Colonic mucosa (tissue), 4 donors: ENCODE measurements at regions not wholly inside any gene's neighbourhood (a gene's known extent, or its start where the extent isn't known, plus 50 kb on each side); places are given as distances from the start of the nearest gene placed in this dataset.

Source experiments
- DNase-seq: peaks from one replicate; pipeline ENCODE4 v3.0.0-alpha.2; 2020
- H3K27ac ChIP-seq: fragments of 200-600 bp; one replicate; pipeline ENCODE4 v1.8.0; 2021
- H3K27me3 ChIP-seq: fragments of 200-600 bp; one replicate; pipeline ENCODE4 v1.8.0; 2021
- H3K36me3 ChIP-seq: fragments of 200-600 bp; one replicate; pipeline ENCODE4 v1.8.0; 2021
- H3K4me1 ChIP-seq: fragments of 200-600 bp; one replicate; pipeline ENCODE4 v1.8.0; 2021; ENCODE audit warnings: mild to moderate bottlenecking
- H3K4me3 ChIP-seq: fragments of 200-600 bp; one replicate; pipeline ENCODE4 v1.8.0; 2021
- H3K9ac ChIP-seq, 2 donors: one replicate each; pipeline ENCODE4 v1.7.0; 2013; ENCODE audit warnings: control low read depth in 2 of 2, low read depth in 2 of 2, low read length in 2 of 2
- H3K9me3 ChIP-seq: fragments of 200-600 bp; one replicate; pipeline ENCODE4 v1.8.0; 2021
- intact Hi-C: fragments of 100-400 bp; cut with DNase I; formaldehyde crosslinking; loops from one replicate; pipeline ENCODE4 v1.14.1; 2022
- TF ChIP-seq, protein P1 (sequence below): fragments of 200-600 bp; IDR thresholded peaks from one replicate; pipeline ENCODE4 v1.8.0; 2022; ENCODE audit warnings: antibody characterized with exemption, mild to moderate bottlenecking
- donor health status: healthy.
- donor health status: DM: no; HTN: no; CAD: no.
- donor health status: DM: no; HTN: no; CAD: no.

DNA sequence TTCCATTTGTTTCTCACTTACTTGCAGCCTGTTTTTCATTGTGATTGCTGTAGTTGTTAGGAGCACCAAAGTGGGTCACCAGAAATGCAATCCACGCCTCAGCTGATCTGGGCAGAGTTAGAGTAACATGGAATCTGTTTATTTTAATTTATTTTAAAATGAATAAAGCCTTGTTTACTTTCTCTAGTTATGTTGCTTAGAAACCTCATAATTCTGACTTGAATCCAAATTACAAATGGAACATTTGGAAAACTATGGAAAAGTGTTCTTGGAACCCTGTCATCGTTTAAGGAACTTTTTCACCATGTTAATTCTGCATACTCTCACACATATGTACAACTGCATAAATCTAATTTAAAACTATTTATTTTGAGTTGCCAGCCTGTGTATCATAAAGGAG, 92.2 kb upstream of the DAAM1 start:
- Histone ChIP-seq H3K4me3 (no peak overlapping the region), H3K9ac (no peak overlapping the region), H3K27ac (no peak overlapping the region), H3K36me3 (no peaks in the 10 kb centered on the region), H3K9me3 (no peaks in the 10 kb centered on the region), H3K4me1 (no peaks in the 10 kb centered on the region), H3K27me3 (no peaks in the 10 kb centered on the region)
- TF ChIP-seq, protein P1, sequence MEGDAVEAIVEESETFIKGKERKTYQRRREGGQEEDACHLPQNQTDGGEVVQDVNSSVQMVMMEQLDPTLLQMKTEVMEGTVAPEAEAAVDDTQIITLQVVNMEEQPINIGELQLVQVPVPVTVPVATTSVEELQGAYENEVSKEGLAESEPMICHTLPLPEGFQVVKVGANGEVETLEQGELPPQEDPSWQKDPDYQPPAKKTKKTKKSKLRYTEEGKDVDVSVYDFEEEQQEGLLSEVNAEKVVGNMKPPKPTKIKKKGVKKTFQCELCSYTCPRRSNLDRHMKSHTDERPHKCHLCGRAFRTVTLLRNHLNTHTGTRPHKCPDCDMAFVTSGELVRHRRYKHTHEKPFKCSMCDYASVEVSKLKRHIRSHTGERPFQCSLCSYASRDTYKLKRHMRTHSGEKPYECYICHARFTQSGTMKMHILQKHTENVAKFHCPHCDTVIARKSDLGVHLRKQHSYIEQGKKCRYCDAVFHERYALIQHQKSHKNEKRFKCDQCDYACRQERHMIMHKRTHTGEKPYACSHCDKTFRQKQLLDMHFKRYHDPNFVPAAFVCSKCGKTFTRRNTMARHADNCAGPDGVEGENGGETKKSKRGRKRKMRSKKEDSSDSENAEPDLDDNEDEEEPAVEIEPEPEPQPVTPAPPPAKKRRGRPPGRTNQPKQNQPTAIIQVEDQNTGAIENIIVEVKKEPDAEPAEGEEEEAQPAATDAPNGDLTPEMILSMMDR: no peak
- intact Hi-C loops: no loop called here
- DNase-seq: no peak

DNA sequence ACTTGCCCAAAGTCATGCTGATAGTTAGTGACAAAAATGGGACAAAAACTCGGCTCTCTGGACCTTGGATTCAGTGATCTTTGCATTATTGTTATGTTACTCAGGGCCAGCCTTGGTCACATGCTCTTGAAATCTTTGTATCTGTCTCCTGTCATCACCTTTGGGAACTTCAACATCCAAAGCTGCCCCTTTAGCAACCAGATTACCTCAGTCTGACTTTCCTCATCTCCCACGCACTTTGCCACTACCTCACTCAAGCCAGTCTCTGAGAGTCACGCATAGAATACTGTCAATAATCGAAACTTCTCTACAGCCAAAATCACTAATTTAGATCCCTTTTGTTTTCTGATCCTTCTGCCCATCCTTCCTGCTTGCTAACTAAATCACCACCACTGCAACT, 90.8 kb upstream of the DAAM1 start:
- no peaks in the 10 kb centered on the region for H3K9me3 ChIP-seq
- H3K27ac ChIP-seq: no peak overlapping the region
- H3K27me3 ChIP-seq: no peaks in the 10 kb centered on the region
- H3K36me3 ChIP-seq: no peaks in the 10 kb centered on the region
- H3K4me3 ChIP-seq: no peak overlapping the region
- DNase-seq: no peak
- TF ChIP-seq, protein P1: no peak
- intact Hi-C loops: no loop called here
- no peak overlapping the region for H3K9ac ChIP-seq
- no peaks in the 10 kb centered on the region for H3K4me1 ChIP-seq

DNA sequence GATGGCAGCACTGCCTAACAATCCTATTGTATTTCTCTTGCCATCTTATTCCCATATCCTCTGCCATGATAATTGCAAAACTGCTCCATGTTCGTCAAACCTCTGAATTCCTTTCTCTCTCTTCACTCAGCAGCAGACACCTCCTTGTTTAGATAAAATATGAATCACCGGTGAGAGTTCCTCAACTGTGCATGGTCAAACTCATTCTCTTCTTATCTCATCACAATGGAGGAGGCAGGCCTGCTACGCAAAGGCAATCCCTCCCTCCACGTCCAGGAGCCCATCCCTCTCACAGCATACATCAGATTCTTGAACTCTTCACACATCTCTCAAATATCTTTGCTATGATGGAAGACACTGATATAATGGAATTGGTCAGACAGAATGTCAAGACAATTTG, 90.1 kb upstream of the DAAM1 start:
- TF ChIP-seq, protein P1: no peak
- Histone ChIP-seq H3K27me3 (no peaks in the 10 kb centered on the region), H3K4me3 (no peak overlapping the region), H3K9ac (no peak overlapping the region), H3K27ac (no peak overlapping the region), H3K4me1 (no peaks in the 10 kb centered on the region), H3K36me3 (no peaks in the 10 kb centered on the region), H3K9me3 (no peaks in the 10 kb centered on the region)
- no peak for DNase-seq
- intact Hi-C loops: no loop called here

DNA sequence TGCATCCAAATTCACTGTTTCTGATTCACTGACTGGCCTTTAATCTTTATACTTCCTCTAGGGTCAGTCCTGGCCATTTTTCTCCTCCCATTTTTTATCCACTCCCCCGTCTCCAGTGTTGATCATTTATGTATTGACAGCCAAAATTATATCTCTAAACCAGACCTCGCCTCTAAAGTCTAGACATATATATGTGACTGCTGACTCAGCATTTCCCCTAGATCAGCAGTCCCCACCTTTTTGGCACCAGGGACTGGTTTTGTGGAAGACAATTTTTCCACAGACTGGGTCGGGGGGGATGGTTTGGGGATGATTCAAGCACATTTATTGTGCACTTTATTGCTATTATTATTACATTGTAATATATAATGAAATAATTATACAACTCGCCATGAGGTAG, 88.3 kb upstream of the DAAM1 start:
- intact Hi-C loops: no loop called here
- no peaks in the 10 kb centered on the region for H3K9me3 ChIP-seq
- no peaks in the 10 kb centered on the region for H3K27me3 ChIP-seq
- H3K27ac ChIP-seq: no peak overlapping the region
- no peak overlapping the region for H3K9ac ChIP-seq
- H3K4me1 ChIP-seq: no peaks in the 10 kb centered on the region
- no peak overlapping the region for H3K4me3 ChIP-seq
- no peaks in the 10 kb centered on the region for H3K36me3 ChIP-seq
- TF ChIP-seq, protein P1: no peak
- DNase-seq: no peak

DNA sequence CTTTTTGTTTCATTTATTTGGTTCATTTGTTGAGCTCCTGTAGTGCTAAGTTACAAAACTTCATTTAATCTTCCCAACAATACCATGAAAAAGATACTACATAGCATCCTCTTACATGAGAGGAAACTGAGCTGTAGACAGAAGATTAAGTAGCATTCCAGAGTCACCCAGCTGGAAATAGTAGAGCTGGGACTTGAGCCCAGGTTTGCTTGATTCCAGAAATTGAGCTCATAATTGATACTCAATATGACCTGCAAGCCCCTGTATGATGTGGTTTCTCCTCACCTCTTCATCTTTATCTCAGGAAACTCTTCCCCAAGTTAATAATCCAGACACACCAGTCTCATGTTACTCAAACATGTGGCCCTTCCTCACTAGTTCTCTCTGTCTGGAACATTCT, 87.0 kb upstream of the DAAM1 start:
- Histone ChIP-seq H3K9ac (no peak overlapping the region), H3K36me3 (no peaks in the 10 kb centered on the region), H3K27ac (no peak overlapping the region), H3K4me3 (no peak overlapping the region), H3K27me3 (no peaks in the 10 kb centered on the region), H3K4me1 (no peaks in the 10 kb centered on the region), H3K9me3 (no peaks in the 10 kb centered on the region)
- TF ChIP-seq, protein P1: no peak
- DNase-seq: no peak
- intact Hi-C loops: no loop called here

DNA sequence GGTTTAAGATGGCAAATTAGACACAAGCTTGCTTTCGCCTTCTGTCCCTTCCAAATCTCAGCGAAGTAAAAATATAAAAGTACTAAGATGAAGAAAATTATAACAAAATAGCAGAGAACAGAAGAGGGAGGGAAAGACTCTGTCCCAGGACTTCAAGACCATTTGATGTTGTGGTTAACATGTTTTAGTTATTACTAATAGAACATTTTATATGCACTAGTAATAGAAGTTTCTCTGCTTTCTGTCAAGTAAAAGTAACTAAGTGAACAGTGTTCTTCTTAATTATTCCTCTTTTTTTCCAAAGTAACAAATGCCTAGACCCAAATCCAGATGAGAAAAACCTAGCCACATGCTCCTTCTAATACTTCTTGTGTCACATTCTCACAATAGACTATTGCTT, 85.1 kb upstream of the DAAM1 start:
- Histone ChIP-seq H3K9ac (no peak overlapping the region), H3K27ac (no peak overlapping the region), H3K4me1 (no peaks in the 10 kb centered on the region), H3K9me3 (no peaks in the 10 kb centered on the region), H3K27me3 (no peaks in the 10 kb centered on the region), H3K4me3 (no peak overlapping the region), H3K36me3 (no peaks in the 10 kb centered on the region)
- TF ChIP-seq, protein P1: no peak
- no peak for DNase-seq
- intact Hi-C loops: no loop called here
